BE2C (cell line): ENCODE measurements at regions not wholly inside any gene's neighbourhood (a gene's known extent, or its start where the extent isn't known, plus 50 kb on each side); places are given as distances from the start of the nearest gene placed in this dataset.

Source experiments
- DNase-seq: peaks from one replicate; pipeline ENCODE4 v3.0.0-alpha.2; 2020
- H3K27me3 ChIP-seq: fragments of 250-450 bp; sonication (Bioruptor Pico); 2 replicates; pipeline ENCODE4 v1.5.1; 2020; ENCODE audit warnings: mild to moderate bottlenecking
- H3K36me3 ChIP-seq: fragments of 250-450 bp; sonication (Bioruptor Pico); 2 replicates; pipeline ENCODE4 v1.5.1; 2020; ENCODE audit warnings: mild to moderate bottlenecking
- H3K4me1 ChIP-seq: fragments of 250-450 bp; sonication (Bioruptor Pico); 2 replicates; pipeline ENCODE4 v1.5.1; 2020
- H3K4me3 ChIP-seq: 2 replicates; pipeline ENCODE4 v1.5.1; 2011; ENCODE audit warnings: low read depth, low read length
- H3K9me3 ChIP-seq: fragments of 250-450 bp; sonication (Bioruptor Pico); 2 replicates; pipeline ENCODE4 v1.5.1; 2020
- TF ChIP-seq, protein P1 (sequence below): IDR thresholded peaks from 2 replicates; pipeline ENCODE4 v1.5.1; 2012; ENCODE audit warnings: mild to moderate bottlenecking, low read depth, low read length

DNA sequence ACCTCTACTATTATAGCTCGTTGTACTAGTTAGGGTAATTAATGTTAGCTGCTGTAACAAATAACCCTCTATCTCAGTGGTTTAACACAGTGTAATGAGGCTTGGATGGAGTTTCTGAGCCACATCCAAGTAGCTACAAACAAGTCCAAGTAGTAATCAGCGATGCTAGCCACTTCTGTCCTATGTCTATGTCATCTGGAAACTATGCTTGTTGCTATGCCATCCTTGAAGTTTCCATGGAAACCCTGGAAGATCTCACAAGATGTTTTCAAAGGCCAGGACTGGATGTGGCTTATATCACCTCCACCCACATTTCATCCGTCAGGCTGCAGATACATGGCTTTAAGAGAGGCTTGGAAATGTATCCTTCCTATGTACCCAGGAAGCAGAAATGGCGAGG lies 422.1 kb downstream of the AACS start:
- Histone ChIP-seq H3K4me1 (no peaks in the 10 kb centered on the region), H3K36me3 (no peaks in the 10 kb centered on the region), H3K4me3 (no peak overlapping the region), H3K9me3 (no peaks in the 10 kb centered on the region), H3K27me3 (no peaks in the 10 kb centered on the region)
- TF ChIP-seq, protein P1, sequence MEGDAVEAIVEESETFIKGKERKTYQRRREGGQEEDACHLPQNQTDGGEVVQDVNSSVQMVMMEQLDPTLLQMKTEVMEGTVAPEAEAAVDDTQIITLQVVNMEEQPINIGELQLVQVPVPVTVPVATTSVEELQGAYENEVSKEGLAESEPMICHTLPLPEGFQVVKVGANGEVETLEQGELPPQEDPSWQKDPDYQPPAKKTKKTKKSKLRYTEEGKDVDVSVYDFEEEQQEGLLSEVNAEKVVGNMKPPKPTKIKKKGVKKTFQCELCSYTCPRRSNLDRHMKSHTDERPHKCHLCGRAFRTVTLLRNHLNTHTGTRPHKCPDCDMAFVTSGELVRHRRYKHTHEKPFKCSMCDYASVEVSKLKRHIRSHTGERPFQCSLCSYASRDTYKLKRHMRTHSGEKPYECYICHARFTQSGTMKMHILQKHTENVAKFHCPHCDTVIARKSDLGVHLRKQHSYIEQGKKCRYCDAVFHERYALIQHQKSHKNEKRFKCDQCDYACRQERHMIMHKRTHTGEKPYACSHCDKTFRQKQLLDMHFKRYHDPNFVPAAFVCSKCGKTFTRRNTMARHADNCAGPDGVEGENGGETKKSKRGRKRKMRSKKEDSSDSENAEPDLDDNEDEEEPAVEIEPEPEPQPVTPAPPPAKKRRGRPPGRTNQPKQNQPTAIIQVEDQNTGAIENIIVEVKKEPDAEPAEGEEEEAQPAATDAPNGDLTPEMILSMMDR = no peak
- no peak for DNase-seq

DNA sequence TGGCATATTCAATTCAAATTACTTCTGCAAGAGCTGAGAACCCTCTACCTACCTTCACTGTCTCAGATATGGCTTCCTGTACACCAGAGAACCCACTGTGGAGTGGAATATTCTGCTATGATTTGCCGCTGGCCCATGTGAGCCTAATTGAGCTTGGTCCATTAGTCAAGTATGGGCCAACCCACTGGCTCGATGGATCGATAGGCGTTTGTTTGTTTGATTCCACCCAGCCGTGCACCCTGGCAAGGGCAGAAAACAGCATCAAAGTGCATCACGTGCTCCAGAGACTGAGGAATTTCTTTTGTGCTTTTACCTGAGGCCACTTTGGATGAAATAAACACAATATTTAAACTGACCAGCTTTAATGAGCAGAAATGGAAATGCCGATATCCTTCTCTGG lies 426.3 kb downstream of the AACS start:
- Histone ChIP-seq H3K4me3 (no peak overlapping the region), H3K27me3 (no peaks in the 10 kb centered on the region), H3K36me3 (no peaks in the 10 kb centered on the region), H3K4me1 (no peaks in the 10 kb centered on the region), H3K9me3 (no peaks in the 10 kb centered on the region)
- DNase-seq = no peak
- TF ChIP-seq, protein P1 = no peak

DNA sequence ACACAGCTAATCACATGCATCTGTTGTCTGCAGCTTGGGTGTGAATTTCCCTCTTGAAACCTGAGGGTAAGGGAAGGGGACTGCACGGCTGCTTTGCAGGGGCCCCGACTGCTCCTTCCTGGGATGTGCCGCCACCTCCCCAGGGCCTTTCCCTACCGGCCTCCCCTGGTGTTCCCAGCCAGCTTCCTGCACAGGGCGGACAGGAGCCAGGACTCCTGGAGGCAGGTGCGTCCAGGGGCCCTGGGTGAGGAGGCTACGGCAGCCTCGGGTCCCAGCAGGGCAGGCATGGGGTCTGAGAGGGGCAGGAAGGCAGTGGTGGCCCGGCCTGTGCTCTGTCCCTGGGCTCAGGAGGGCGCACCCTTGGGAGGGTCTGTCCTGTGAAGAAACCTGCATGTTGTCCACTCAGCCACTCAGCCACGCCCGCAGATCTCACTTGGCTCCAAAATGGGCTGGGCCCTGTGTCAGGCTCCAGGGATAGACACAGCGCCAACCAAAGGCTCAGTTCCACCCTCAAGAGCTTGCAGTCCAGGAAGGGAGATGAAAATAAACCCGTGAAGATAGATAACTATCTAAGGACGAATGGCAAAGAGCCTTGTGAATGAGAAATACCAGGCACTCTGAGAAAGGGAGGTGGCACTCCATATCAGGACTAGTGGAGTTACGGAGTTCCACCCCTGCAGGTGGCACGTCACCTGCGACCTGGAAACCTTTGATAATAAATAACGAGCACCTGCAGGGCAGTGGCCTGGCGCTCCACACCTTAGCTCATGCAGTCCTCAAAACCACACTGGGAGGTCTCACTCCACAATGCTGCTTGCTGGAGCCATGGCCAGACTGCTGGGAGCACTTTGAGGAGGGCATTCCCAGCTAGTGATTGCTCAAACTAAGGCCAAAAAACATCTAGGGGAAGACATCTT lies 427.4 kb downstream of the AACS start:
- H3K4me1 ChIP-seq = no peaks in the 10 kb centered on the region
- H3K27me3 ChIP-seq = no peaks in the 10 kb centered on the region
- H3K4me3 ChIP-seq = no peak overlapping the region
- TF ChIP-seq, protein P1 = no peak
- no peak for DNase-seq
- no peaks in the 10 kb centered on the region for H3K9me3 ChIP-seq
- H3K36me3 ChIP-seq = no peaks in the 10 kb centered on the region

DNA sequence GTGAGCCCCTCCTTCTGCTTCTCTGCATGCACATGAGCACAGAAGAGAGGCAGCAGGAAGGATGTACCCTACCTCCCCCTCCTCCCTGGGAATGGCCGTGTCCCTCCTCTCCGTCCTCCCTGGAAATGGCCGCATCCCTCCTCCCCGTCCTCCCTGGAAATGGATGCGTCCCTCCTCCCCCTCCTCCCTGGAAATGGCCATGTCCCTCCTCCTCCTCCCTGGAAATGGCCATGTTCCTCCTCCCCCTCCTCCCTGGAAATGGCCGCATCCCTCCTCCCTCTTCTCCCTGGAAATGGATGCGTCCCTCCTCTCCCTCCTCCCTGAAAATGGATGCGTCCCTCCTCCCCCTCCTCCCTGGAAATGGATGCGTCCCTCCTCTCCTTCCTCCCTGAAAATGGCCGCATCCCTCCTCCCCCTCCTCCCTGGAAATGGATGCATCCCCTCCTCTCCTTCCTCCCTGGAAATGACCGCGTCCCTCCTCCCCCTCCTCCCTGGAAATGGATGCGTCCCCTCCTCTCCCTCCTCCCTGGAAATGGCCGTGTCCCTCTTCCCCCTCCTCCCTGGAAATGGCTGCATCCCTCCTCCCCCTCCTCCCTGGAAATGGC lies 428.6 kb downstream of the AACS start:
- H3K36me3 ChIP-seq = no peaks in the 10 kb centered on the region

DNA sequence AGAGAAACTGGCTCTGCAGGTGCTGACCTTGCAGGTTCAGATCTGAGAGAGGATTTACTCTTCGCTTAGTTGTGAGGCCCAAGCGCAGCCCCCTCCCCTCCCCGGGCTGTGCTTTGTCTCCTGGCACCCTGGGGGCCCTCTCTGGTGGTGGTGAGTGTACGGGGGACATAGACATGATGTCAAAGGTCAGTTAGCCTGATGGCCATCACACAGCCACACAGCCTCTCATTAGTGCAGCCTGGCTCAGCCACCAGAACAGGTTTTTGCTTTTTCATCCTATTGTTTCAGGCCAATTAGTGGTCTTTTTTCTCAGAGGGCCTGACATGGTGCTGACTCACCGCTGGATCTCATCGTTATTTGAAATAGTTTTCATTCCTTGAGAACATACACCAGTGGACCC lies 437.9 kb downstream of the AACS start:
- TF ChIP-seq, protein P1 = no peak
- H3K4me1 ChIP-seq = no peaks in the 10 kb centered on the region
- no peak for DNase-seq
- no peaks in the 10 kb centered on the region for H3K27me3 ChIP-seq
- no peaks in the 10 kb centered on the region for H3K9me3 ChIP-seq
- no peak overlapping the region for H3K4me3 ChIP-seq
- no peaks in the 10 kb centered on the region for H3K36me3 ChIP-seq

More for the DNA sequence above, 428.6 kb downstream of the AACS start:
- no peak for DNase-seq
- Histone ChIP-seq H3K27me3 (no peaks in the 10 kb centered on the region), H3K4me1 (no peaks in the 10 kb centered on the region), H3K4me3 (no peak overlapping the region), H3K9me3 (no peaks in the 10 kb centered on the region)
- TF ChIP-seq, protein P1 = no peak

DNA sequence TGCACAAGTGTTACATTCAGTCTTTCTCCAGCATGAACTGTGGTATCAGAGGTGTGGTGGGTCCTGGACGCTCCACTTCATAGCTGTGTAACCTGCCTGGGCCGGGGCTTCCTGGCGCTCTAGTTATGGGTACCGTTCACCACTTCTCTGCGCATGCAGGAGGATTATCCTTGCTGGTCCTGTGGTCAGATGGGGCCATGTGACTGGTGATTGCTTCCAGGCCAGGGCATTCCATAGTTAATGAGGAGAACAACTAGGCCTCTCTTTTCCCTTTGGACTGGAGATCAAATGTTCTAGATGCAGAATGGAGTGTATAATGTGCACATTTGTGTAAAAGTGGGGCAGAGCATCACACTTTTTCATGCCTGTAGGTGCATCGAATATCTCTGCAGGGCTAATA lies 444.0 kb downstream of the AACS start:
- TF ChIP-seq, protein P1 = no peak
- no peaks in the 10 kb centered on the region for H3K4me1 ChIP-seq
- H3K36me3 ChIP-seq = no peaks in the 10 kb centered on the region
- DNase-seq = no peak
- H3K4me3 ChIP-seq = no peak overlapping the region
- H3K27me3 ChIP-seq = no peaks in the 10 kb centered on the region
- H3K9me3 ChIP-seq = no peaks in the 10 kb centered on the region
